SK-N-SH treated with all-trans-retinoic acid at 6 μM for 48 hours (cell line): ENCODE measurements at regions not wholly inside any gene's neighbourhood (a gene's known extent, or its start where the extent isn't known, plus 50 kb on each side); places are given as distances from the start of the nearest gene placed in this dataset.

Source experiments
- ARNTL ChIP-seq: fragments of 450-650 bp; formaldehyde crosslinking; IDR thresholded peaks from 2 replicates; pipeline ENCODE4 v1.5.0; 2020; ENCODE audit warnings: low read depth, mild to moderate bottlenecking, moderate library complexity, borderline replicate concordance
- ESRRG ChIP-seq: fragments of 250-450 bp; sonication (Bioruptor Pico); IDR thresholded peaks from 2 replicates; pipeline ENCODE4 v1.6.1; 2021; ENCODE audit warnings: mild to moderate bottlenecking
- GLIS3 ChIP-seq: fragments of 250-450 bp; sonication (Bioruptor Pico); IDR thresholded peaks from 2 replicates; pipeline ENCODE4 v1.5.0; 2020; ENCODE audit warnings: mild to moderate bottlenecking, moderate library complexity
- SNAI2 ChIP-seq: fragments of 250-450 bp; sonication (Bioruptor Pico); IDR thresholded peaks from 2 replicates; pipeline ENCODE4 v1.5.0; 2020; ENCODE audit warnings: mild to moderate bottlenecking, moderate library complexity
- TCF4 ChIP-seq: fragments of 250-450 bp; sonication (Bioruptor Pico); IDR thresholded peaks from 2 replicates; pipeline ENCODE4 v1.8.0; 2021; ENCODE audit warnings: mild to moderate bottlenecking, moderate library complexity, borderline replicate concordance
- ZC3H10 ChIP-seq: fragments of 250-450 bp; sonication (Bioruptor Pico); IDR thresholded peaks from 2 replicates; pipeline ENCODE4 v1.5.1; 2021; ENCODE audit warnings: mild to moderate bottlenecking, moderate library complexity
- ZFP30 ChIP-seq: fragments of 450-650 bp; formaldehyde crosslinking; IDR thresholded peaks from 2 replicates; pipeline ENCODE4 v1.5.0; 2022; ENCODE audit warnings: mild to moderate bottlenecking, moderate library complexity
- ZNF70 ChIP-seq: fragments of 450-650 bp; formaldehyde crosslinking; IDR thresholded peaks from 2 replicates; pipeline ENCODE4 v1.5.0; 2020; ENCODE audit warnings: mild to moderate bottlenecking, moderate library complexity
- TF ChIP-seq, protein P1 (sequence below): fragments of 250-450 bp; sonication (Bioruptor Pico); IDR thresholded peaks from 2 replicates; pipeline ENCODE4 v1.8.0; 2020; ENCODE audit warnings: mild to moderate bottlenecking, moderate library complexity, borderline replicate concordance
- TF ChIP-seq, protein P2 (sequence below): fragments of 250-450 bp; sonication (Bioruptor Pico); IDR thresholded peaks from 2 replicates; pipeline ENCODE4 v1.8.0; 2021; ENCODE audit warnings: low read depth, mild to moderate bottlenecking, moderate library complexity, borderline replicate concordance

DNA sequence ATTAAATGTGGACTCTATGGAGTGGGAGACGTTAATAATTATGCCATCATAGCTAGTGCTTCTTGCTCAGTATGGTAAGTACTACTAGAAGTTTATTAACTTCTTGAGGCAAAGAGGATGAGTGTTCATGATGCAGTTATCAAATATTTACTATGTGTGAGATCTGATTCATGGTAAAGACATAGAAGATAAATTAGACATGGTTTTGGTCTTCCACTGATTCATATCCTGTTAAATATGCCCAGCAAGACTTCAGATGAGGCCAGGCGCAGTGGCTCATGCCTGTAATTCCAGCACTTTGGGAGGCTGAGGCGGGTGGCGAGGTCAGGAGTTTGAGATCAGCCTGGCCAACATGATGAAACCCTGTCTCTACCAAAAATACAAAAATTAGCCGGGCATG, 547.1 kb upstream of the ANKRD30A start:
- TF ChIP-seq ESRRG (no peak), ZFP30 (no peak), TCF4 (no peak), GLIS3 (CRISPR knock-in tag) (no peak), ARNTL (CRISPR knock-in tag) (no peak), ZNF70 (CRISPR knock-in tag) (no peak), ZC3H10 (CRISPR knock-in tag) (no peak), SNAI2 (CRISPR knock-in tag) (no peak)
- TF ChIP-seq, protein P1, sequence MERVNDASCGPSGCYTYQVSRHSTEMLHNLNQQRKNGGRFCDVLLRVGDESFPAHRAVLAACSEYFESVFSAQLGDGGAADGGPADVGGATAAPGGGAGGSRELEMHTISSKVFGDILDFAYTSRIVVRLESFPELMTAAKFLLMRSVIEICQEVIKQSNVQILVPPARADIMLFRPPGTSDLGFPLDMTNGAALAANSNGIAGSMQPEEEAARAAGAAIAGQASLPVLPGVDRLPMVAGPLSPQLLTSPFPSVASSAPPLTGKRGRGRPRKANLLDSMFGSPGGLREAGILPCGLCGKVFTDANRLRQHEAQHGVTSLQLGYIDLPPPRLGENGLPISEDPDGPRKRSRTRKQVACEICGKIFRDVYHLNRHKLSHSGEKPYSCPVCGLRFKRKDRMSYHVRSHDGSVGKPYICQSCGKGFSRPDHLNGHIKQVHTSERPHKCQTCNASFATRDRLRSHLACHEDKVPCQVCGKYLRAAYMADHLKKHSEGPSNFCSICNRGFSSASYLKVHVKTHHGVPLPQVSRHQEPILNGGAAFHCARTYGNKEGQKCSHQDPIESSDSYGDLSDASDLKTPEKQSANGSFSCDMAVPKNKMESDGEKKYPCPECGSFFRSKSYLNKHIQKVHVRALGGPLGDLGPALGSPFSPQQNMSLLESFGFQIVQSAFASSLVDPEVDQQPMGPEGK (CRISPR knock-in tag) = no peak
- TF ChIP-seq, protein P2, sequence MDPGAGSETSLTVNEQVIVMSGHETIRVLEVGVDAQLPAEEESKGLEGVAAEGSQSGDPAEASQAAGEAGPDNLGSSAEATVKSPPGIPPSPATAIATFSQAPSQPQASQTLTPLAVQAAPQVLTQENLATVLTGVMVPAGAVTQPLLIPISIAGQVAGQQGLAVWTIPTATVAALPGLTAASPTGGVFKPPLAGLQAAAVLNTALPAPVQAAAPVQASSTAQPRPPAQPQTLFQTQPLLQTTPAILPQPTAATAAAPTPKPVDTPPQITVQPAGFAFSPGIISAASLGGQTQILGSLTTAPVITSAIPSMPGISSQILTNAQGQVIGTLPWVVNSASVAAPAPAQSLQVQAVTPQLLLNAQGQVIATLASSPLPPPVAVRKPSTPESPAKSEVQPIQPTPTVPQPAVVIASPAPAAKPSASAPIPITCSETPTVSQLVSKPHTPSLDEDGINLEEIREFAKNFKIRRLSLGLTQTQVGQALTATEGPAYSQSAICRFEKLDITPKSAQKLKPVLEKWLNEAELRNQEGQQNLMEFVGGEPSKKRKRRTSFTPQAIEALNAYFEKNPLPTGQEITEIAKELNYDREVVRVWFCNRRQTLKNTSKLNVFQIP = no peak
